GM21786 (cell line): ENCODE measurements at regions not wholly inside any gene's neighbourhood (a gene's known extent, or its start where the extent isn't known, plus 50 kb on each side); places are given as distances from the start of the nearest gene placed in this dataset.
"Not testable (repeated sequence)": the region's sequence is repeated elsewhere in the genome, so short reads cannot be mapped to it uniquely, and the experiment has no call there.

Source experiments
- ATAC-seq: cut with Tn5 transposase; IDR thresholded peaks from one replicate; pipeline ENCODE4 v1.9.1; 2021; ENCODE audit not compliant: unreplicated experiment

DNA sequence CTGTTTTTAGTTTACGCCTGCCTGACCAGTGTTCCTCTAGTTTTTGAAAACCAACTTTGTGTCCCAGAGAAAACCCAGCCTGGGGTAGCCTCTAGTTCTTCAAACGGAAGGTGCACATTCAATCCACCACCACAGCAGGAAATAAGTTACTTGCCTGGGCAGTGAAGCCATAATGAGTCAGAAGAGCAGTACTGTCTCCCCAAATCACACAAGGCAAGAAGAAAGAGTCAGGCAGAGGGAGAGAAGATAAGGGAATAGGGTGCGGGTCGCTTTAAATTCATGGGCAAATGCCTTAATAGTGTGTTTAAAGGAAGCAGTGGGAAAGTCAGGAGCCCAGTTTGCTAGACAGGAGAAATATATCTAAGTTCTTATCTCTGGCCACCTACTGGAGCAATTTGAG is 333.8 kb upstream of the GRIA3 start:
- no peak for ATAC-seq

DNA sequence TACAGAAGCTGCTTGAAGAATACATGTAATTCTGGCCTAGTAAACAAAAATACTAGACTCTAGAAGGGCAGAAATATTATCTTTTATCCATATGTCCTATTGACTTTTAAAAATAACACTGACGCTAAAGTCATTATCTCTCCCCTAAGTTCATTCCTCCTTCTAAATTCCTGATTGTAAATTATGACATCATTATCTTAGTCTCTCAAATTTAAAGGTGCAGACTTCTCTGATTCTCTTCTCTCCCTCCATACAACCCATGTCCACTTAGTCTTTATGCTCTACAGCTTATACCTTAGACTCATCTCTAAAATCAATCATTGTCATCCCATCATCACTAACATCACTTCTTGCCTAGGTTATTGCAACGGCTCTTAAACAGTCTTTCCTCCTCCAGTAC is 327.9 kb upstream of the GRIA3 start:
- no peak for ATAC-seq

DNA sequence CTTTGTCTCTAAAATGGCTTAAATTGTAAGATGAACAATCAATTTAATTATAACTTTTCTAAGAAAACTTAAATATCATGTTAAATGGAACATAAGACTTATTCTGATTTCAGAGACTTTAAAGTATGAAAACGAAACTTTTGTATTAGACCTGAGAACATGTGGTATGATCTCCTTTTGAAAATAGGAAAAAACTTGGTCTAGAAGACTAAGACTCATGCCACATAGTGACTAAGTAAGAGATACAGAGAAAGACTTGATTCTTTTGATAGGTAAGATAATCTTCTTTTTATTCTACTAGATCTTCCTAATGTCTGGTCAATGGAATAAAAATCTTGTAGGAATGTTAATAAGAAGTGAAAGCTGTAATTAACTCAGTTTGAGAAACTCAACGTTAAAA is 326.3 kb upstream of the GRIA3 start:
- ATAC-seq = no peak

DNA sequence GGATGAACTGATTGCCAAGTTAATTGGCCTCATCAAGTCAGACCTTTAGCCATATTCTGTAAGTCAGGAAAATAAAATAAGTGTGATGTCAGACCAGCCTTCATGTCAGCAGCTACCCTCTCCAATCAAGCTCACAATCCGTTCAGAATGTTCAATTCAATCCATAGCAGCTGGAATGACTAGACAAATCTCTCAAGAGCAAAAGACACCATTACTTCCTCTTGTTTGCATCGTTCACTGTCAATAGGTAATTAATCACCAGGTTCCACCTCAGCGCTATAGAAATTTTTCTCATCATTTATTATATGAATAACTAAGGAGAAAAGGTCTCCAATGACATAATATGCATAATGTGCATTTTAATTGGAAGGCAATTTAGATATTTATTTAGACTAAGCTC is 321.0 kb upstream of the GRIA3 start:
- no peak for ATAC-seq

DNA sequence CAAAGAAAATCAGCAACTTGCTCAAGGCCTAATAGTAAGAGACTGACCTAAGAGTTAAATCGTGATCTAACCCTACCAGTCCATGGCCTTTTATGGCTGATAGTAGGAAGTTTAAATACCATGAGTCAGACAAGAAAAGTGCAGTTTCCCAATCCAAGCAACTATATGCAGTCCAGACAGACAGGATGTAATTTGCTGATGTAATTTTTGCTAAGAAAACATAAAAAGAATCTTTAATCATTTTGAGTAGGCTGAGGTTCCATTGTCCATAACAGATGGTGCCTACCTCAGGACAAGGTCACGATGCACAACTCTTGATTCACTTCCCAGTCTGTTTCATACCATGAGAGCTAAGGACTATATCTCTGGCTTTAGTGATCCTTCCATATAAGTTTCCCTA is 317.5 kb upstream of the GRIA3 start:
- no peak for ATAC-seq

DNA sequence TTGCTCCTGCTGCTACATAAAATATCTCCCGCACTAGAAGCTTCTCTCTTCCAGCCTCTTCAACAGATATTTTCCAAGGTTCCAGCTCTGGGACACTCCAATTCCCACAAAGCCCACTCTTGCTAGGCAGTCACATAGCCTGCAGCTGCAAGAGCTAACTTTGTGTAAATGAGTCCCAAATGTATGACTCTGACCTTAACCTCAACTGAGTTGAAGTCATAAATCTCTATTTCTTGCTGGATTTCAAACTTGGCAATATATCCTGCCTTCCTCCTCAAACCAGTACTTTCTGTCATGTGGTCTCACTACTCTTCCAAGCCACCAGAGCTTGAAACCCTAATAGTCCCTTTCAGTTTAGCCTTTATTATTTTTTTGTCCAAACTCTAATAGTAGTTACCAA is 315.4 kb upstream of the GRIA3 start:
- no peak for ATAC-seq

DNA sequence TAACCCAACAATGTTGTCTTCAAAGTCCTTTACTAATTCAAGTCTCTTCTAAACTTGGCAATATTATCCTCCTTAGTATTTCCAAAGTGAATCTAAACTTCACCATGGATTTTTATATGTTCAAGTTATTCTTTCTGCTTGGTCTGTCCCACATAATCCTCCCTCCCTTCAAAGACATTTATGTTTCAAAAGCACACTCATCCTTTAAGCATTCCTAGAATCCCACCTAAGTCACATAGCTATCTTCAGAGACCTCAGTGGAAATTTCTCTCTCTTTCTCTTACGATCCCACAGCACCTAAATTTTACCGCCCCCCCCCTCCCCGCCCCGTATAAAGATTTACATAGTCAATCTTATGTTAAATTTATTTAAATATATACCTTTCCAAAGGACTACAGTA is 314.9 kb upstream of the GRIA3 start:
- no peak for ATAC-seq

DNA sequence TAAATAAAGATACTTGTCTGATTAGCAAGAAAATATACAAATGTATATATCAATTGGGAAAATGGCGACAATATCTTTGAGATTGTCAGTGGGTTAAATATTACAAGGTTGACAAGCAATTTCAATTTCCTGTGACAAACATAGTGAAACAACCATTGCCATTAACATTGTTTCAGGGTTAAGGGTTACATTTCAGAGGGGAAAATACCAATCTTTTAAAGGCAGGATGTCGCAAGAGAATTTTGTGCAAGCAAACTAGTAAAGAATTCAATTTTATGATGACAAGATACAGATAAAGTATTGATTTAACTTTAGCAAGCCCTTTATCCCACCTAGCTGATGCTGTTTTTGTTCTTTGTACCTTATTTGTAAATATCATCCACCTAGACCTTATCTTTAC is 305.8 kb upstream of the GRIA3 start:
- ATAC-seq = no peak

DNA sequence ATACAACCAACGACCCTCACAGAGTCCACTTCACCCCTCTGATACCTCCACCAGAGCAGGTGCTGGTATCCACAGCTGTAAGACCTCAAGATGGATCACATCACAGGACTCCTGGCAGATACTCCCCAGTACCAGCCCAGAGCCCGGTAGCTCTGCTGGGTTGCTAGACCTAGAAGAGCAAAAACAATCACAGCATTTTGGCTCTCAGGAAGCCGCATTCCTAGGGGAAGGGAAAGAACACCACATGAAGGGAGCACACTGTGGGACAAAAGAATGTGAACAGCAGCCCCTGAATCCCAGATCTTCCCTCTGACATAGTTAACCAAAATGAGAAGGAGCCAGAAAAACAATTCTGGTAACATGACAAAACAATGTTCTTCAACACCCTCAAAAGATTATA is 303.1 kb upstream of the GRIA3 start:
- ATAC-seq = no peak

DNA sequence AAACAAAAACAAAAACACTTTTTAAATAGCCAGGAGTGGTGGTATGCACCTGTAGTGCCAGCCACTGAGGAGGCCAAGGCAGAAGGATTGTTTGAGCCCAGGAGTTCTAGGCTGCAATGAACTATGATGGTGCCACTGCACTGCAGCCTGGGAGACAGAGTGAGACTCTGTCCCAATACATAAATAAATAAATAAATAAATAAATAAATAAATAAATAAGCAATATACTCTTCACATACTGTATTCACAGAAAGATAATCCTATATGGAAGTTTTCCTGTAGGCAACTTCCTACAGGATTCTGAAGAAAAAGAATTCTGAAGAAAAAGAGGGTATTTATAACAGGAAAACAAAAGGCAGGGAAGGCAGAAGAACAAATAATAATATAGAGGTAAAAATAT is 293.3 kb upstream of the GRIA3 start:
- ATAC-seq = no peak

DNA sequence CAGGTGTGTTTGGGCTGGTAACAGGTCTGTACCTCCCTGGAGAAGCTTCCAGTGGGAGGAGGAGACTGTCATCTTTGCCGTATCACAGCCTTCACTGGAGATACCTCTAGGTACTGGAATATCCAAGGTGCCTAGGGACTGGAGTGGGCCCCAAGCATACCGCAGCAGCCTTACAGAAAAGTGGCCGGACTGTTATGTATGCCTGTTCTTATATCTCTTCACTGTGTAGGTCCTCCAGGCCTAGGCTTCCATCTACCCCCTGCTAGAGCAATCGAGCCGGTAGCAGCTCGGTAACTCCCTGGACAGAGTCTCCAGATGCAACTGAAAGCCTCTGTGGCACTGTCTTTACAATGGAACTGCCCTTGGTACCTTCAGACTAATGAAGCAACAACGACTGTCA is 277.4 kb upstream of the GRIA3 start:
- ATAC-seq = no peak

DNA sequence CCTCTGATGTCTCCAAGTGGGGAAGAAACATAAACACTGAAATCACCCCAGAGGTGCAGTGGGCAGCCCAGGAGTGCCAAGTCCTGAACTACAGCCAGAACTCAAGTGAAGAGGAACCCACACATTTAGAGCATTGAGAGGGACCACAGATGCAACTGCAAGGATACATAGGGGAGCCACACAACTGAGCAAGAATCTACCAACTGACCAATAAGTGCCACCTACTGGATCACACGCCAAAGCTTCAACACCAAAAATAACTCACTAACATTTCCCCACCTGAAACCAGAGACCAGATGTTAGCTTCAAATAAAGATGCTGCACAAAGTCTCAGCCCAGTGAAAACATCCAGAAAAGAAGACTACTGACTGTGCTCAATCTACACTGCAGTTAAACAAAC is 276.7 kb upstream of the GRIA3 start:
- ATAC-seq = no peak

DNA sequence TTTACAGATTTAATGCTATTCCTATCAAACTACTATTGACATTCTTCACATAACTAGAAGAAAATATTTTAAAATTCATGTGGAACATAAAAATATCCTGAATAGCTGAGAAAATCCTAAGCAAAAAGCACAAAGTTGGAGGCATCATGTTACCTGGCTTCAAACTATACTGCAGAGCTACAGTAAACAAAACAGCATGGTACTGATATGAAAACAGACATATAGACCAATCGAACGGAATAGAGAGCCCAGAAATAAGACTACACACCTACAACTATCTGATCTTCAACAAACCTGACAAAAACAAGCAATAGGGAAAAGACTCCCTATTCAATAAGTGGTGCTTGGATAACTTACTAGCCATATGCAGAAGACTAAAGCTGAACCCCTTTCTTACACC is 273.4 kb upstream of the GRIA3 start:
- no peak for ATAC-seq

DNA sequence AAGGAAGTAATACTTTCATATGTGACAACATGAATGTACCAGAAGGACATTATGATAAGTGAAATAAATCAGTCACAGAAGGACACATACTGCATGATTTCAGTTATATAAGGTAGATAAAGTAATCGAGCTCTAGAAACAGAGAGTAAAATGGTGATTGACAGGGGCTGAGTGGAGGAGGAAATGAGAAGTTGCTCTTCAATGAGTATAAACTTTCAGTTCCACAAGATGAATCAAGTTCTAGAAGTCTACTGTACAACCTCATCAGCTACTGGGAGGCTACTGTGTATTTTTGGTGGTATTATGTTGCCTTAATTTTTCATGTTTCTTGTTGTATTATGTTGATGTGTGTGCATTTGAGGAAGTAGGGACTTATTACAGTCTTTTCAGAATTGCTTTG is 270.9 kb upstream of the GRIA3 start:
- ATAC-seq = no peak

DNA sequence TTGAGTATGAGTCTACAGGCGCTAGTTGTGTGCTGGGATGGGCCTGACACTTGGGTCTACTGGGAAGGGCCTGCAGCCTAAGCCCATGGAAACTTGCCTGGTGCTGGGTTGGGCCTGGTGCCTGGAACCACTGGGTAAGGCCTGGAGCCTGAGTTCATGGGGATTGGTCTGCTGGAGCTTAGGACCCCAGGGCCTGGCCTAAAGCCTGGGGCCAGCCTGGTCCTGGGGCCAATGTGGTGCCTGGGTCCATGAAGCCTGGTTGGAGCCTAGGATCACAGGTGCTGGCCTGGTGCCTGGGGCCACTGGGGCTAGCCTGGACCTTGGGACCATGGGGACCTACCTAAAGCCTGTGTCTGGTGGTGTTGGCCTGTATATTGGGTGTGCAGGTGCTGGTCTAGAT is 270.3 kb upstream of the GRIA3 start:
- ATAC-seq = no peak

DNA sequence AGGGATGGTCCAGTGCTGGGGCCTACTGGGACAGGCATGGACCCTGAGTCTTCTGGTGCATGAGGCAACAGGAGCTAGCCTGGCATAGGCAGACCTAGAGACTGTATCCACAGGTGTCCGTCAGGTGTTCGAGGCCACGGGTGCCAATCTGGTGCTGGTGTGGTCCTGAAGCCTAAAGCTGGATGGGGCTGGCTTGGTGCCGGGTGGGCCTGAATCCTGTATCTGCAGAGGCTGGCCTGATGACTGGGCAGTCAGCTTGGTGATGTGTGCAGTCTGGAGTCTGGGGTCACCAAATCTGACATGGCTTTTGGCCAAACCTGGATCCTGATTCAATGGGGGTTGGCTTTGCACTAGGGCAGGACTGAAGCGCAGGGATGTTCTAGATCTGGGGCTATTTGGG is 269.8 kb upstream of the GRIA3 start:
- ATAC-seq = no peak

DNA sequence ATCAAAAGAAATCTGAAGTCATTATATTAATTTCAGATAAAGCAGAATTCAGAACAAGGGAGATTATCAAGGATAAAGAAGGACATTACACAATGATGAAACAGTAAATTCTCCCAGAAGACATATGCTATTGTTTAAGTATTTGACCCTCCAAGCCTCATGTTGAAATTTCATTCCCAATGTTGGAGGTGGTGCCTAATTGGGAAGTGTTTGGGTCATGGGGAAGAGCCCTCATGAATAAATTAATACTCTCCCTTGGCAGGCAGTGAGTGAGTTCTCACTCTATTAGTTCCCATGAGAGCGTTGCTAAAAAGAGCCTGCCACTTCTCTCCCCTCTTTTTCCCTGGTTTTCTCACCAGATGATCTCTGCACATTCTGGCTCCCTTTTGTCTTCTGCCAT is 249.9 kb upstream of the GRIA3 start:
- no peak for ATAC-seq

DNA sequence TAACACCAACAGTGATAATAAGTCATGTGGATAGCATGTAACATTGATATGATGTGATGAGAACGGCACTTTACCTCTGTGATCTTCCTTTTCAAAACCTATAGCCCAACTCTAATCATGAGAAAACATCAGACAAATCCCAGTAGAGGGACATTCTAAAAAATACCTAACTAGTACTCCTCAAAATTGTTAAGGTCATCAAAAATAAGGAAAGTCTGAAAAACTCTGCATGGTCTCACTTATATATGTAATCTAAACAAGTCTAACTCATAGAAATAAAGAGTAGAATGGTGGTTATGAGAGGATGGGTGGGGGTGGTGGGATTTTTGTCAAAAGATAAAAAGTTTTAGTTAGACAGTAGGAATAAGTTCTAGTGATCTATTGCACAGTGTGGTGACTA is 243.9 kb upstream of the GRIA3 start:
- no peak for ATAC-seq

DNA sequence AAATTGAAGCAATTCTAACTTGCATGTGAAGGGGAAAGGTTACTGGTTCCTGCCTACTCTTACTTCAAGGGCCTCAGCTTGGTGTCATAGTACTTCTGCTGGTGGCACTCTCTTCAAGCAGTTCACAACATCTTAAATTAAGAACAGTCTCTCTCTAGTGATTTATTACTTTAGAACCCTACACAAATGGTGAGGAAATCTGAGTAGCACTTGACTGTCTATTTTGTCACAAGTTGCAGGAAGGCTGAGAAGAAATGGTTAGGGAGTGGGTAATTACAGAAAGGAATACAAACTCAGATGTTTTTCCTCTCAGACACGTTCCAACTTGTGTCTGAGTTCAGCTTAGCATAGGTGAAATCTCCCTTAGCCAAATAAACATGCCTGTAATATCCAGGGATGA is 242.3 kb upstream of the GRIA3 start:
- no peak for ATAC-seq

DNA sequence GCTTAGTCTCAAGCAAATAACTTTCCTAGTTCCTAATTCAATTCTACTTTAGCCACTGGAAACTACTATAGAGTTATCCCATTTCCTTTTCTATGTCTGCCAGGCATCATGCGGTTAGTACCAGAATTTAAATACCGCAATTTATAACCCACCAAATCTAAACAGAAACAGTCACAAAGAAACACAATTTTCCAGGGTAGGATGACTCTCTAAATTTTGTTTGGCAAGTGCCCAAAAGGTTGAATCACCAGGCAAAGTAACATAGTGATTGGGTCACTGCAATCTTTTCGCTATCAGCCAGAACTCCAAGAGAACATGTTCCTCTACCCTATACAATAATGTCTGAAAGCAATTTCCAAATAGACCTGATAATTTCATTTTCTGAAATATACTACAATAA is 240.2 kb upstream of the GRIA3 start:
- no peak for ATAC-seq

DNA sequence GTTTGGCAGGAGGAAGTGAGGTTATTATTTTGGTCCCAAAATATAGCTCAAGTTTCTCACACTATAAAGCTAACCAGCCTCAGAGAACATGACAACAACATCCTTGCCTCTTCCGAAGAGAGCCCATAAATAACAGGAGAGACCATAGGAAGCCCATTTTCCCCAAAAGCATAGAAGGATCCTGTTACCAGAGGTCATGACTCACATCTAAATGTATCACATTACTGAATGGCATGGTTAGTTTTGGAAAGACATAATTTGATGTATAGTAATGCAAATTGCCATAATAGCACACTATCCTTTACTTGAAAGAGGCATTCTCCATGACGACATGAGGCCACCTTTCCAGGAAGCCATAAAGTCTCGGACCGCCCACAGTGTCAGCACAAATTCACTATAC is 238.8 kb upstream of the GRIA3 start:
- no peak for ATAC-seq

DNA sequence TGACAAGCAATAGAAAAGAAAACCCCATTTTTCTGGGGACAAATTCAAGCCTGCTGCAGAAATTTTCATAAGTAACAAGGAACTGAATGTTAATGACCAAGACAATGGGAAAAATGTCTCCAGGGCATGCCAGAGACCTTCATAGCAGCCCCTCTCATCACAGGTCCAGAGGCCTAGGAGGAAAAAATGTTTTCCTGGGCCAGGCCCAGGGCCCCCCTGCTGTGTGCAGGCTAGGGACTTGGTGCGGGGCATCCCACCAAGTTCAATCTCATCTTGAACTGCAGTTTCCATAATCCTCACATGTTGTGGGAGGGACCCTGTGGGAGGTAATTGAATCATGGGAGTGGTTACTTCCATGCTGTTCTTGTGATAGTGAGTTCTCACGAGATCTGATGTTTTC is 211.5 kb upstream of the GRIA3 start:
- no peak for ATAC-seq

DNA sequence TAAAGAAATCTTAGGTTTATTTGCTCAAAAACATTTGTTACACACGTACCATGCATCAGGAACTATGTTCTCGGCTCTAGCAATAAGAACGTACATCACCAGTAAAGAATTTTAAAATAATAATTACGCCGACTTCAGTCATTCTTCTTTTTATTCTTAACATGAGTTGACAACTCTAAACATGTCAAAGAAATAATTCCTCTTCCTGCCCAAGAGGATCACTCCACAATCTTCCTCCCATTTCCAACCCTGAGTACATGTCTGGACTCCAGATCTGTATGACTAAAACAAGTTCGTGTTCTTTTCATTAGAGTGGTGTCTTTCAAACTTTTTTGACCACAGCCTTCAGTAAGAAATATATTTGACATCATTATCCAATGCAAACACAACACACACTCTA is 201.6 kb upstream of the GRIA3 start:
- no peak for ATAC-seq

DNA sequence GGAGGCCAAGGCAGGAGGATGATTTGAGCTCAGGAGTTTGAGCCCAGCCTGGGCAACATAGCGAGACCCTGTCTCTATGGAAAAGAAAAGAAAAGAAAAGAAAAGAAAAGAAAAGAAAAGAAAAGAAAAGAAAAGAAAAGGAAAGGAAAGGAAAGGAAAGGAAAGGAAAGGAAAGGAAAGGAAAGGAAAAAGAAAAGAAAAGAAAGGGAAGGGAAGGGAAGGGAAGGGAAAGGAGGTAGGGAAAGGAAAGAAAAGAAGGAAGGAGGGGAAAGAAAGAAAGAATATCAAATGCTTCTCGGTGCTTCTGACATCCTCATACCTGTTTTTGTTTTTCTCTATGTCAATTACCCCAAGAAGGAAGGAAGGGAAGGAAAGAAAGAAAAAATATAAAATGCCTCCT is 181.2 kb upstream of the GRIA3 start:
- not testable (repeated sequence) for ATAC-seq
